CD4-positive, alpha-beta memory T cell (primary cell): ENCODE measurements at regions not wholly inside any gene's neighbourhood (a gene's known extent, or its start where the extent isn't known, plus 50 kb on each side); places are given as distances from the start of the nearest gene placed in this dataset.

Experiments
- CTCF ChIA-PET: fragments of 350-600 bp; sonication (Branson Sonifier 250); formaldehyde crosslinking; loops from one replicate; lab custom pipeline; 2021; ENCODE audit warnings: inconsistent platforms; ENCODE audit not compliant: partially characterized antibody; lab: Charles Lee
- POLR2A ChIA-PET: fragments of 350-600 bp; sonication (Branson Sonifier 250); formaldehyde crosslinking; loops from one replicate; lab custom pipeline; 2021; ENCODE audit not compliant: partially characterized antibody; lab: Charles Lee
- DNase-seq, 5 donors: peaks; one replicate each; pipeline versions ENCODE4 v3.0.0 to v3.0.0-alpha.2; 2020 to 2022; ENCODE audit warnings: mixed read lengths in 1 of 5
- H3K27ac ChIP-seq: one replicate; pipeline ENCODE4 v1.7.0; 2013; ENCODE audit warnings: low read depth, low read length
- H3K27me3 ChIP-seq: 2 replicates; pipeline ENCODE4 v1.7.0; 2013; ENCODE audit warnings: mild to moderate bottlenecking, low read length, moderate library complexity; ENCODE audit not compliant: insufficient read depth
- H3K36me3 ChIP-seq: 2 replicates; pipeline ENCODE4 v1.7.0; 2013; ENCODE audit warnings: mild to moderate bottlenecking, low read length, moderate library complexity; ENCODE audit not compliant: insufficient read depth
- H3K4me1 ChIP-seq: 2 replicates; pipeline ENCODE4 v1.7.0; 2013; ENCODE audit warnings: mild to moderate bottlenecking, low read length, moderate library complexity; ENCODE audit not compliant: insufficient read depth
- H3K4me3 ChIP-seq, 2 donors: one replicate each; pipeline ENCODE4 v1.7.0; 2013; ENCODE audit warnings: low read length in 2 of 2, mild to moderate bottlenecking in 1 of 2
- H3K9me3 ChIP-seq, 2 donors: one replicate each; pipeline ENCODE4 v1.7.0; 2013; ENCODE audit warnings: low read length in 2 of 2, control low read depth in 1 of 2; ENCODE audit not compliant: control insufficient read depth in 1 of 2
- H3K27ac Mint-ChIP-seq, 7 donors: one replicate each; pipeline ENCODE4 v1.8.0; 2020 to 2021; ENCODE audit warnings: mixed read lengths in 7 of 7, mild to moderate bottlenecking in 6 of 7, inconsistent platforms in 3 of 7, moderate library complexity in 3 of 7
- H3K27me3 Mint-ChIP-seq, 2 donors: one replicate each; pipeline ENCODE4 v1.8.0; 2020 to 2021; ENCODE audit warnings: mixed read lengths in 2 of 2
- H3K36me3 Mint-ChIP-seq, 2 donors: one replicate each; pipeline ENCODE4 v1.8.0; 2020 to 2021; ENCODE audit warnings: mixed read lengths in 2 of 2, inconsistent platforms in 1 of 2, mild to moderate bottlenecking in 1 of 2
- H3K4me1 Mint-ChIP-seq, 4 donors: one replicate each; pipeline ENCODE4 v1.8.0; 2020 to 2021; ENCODE audit warnings: mixed read lengths in 4 of 4, mild to moderate bottlenecking in 1 of 4
- H3K4me3 Mint-ChIP-seq, 8 donors: one replicate each; pipeline ENCODE4 v1.8.0; 2020 to 2021; ENCODE audit warnings: mixed read lengths in 8 of 8, mild to moderate bottlenecking in 7 of 8, moderate library complexity in 6 of 8, inconsistent platforms in 3 of 8
- H3K9me3 Mint-ChIP-seq, 8 donors: one replicate each; pipeline ENCODE4 v1.8.0; 2020 to 2021; ENCODE audit warnings: mixed read lengths in 8 of 8, mild to moderate bottlenecking in 5 of 8, inconsistent platforms in 3 of 8, moderate library complexity in 1 of 8
- intact Hi-C: fragments of 100-400 bp; cut with micrococcal nuclease; formaldehyde crosslinking; loops from one replicate; pipeline ENCODE4 v1.15.1; 2023

GRCh38 chr6:84278321-84278998, 51.0 kb upstream of the CEP162 start:
- intact Hi-C loops: no loop called here
- Mint-ChIP-seq H3K4me1 (no peaks in the 10 kb centered on the region), H3K27me3 (peaks cover 3 to 5% of the 10 kb centered on the region in 2 donors), H3K36me3 (no peaks in the 10 kb centered on the region), H3K4me3 (no peak overlapping the region), H3K9me3 (no peaks in the 10 kb centered on the region), H3K27ac (no peak overlapping the region)
- no peaks in the 10 kb centered on the region for H3K27me3 ChIP-seq
- CTCF ChIA-PET: no interaction called here
- H3K36me3 ChIP-seq: no peaks in the 10 kb centered on the region
- H3K27ac ChIP-seq: no peak overlapping the region
- POLR2A ChIA-PET: no interaction called here
- H3K4me3 ChIP-seq: no peak overlapping the region
- no peaks in the 10 kb centered on the region for H3K9me3 ChIP-seq
- no peak for DNase-seq
- no peaks in the 10 kb centered on the region for H3K4me1 ChIP-seq
